ENCODE measurements at regions not wholly inside any gene's neighbourhood (a gene's known extent, or its start where the extent isn't known, plus 50 kb on each side); places are given as distances from the start of the nearest gene placed in this dataset.

DNA sequence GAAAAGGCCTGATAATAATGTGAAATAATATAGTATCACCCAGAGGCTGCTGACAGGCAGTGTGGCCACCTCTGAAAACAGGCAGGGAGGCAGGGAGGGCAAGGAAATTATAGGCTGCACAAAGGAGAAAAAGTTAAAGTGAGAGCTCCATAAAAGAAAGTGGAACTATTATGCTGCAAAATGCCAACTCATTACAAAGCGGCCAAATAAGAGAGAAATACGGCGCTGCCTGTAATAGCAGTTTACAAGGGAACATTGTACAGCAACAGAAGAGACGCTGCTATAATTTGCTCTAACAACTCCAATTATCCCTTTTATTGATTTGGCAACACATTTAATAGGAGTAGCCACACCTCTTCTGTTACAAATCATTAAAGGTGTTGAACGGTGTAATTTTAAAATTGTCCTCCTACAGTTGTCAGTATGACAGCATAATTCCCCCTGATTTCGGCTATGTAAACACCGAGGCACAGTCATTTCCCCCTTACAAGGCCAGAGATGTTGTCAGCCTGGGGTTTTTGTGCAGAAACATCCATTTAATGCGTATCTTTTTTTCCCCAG lies 120.3 kb downstream of the MRM1 start:
- TF ChIP-seq, protein P1, sequence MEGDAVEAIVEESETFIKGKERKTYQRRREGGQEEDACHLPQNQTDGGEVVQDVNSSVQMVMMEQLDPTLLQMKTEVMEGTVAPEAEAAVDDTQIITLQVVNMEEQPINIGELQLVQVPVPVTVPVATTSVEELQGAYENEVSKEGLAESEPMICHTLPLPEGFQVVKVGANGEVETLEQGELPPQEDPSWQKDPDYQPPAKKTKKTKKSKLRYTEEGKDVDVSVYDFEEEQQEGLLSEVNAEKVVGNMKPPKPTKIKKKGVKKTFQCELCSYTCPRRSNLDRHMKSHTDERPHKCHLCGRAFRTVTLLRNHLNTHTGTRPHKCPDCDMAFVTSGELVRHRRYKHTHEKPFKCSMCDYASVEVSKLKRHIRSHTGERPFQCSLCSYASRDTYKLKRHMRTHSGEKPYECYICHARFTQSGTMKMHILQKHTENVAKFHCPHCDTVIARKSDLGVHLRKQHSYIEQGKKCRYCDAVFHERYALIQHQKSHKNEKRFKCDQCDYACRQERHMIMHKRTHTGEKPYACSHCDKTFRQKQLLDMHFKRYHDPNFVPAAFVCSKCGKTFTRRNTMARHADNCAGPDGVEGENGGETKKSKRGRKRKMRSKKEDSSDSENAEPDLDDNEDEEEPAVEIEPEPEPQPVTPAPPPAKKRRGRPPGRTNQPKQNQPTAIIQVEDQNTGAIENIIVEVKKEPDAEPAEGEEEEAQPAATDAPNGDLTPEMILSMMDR (IDR thresholded peaks at IDR 0.05), result no peak
- no peak for TF ChIP-seq POLR2AphosphoS5 (IDR thresholded peaks at IDR 0.05)

Data from suprapubic skin (tissue), 3 donors.